Gastroesophageal sphincter (tissue), 3 donors: ENCODE measurements at regions not wholly inside any gene's neighbourhood (a gene's known extent, or its start where the extent isn't known, plus 50 kb on each side); places are given as distances from the start of the nearest gene placed in this dataset.

ENCODE experiments used
- CTCF ChIP-seq, 4 experiments: fragments of 200-600 bp in 2 of 4; fragments of 450-650 bp in 2 of 4; sonication (generic) in 1 of 4; IDR thresholded peaks; one replicate each; pipeline ENCODE4 v1.5.1; 2017 to 2019; ENCODE audit warnings: antibody characterized with exemption in 4 of 4, mild to moderate bottlenecking in 2 of 4, moderate library complexity in 2 of 4
- EP300 ChIP-seq: sonication (generic); formaldehyde crosslinking; IDR thresholded peaks from one replicate; pipeline ENCODE4 v1.6.1; 2017; ENCODE audit warnings: antibody characterized with exemption, mild to moderate bottlenecking
- POLR2AphosphoS5 ChIP-seq: sonication (generic); formaldehyde crosslinking; IDR thresholded peaks from one replicate; pipeline ENCODE4 v1.6.1; 2017; ENCODE audit warnings: antibody characterized with exemption

GRCh38 chr4:13266687-13267086 is 217.5 kb downstream of the RAB28 start:
- no peak for TF ChIP-seq CTCF (IDR thresholded peaks at IDR 0.05)
- TF ChIP-seq POLR2AphosphoS5 = no peak
- TF ChIP-seq EP300 = no peak
